K562 (cell line): ENCODE measurements at regions not wholly inside any gene's neighbourhood (a gene's known extent, or its start where the extent isn't known, plus 50 kb on each side); places are given as distances from the start of the nearest gene placed in this dataset.

Source experiments
- ATAC-seq: fragments of 200-7000 bp; cut with Tn5 transposase; 3 replicates; pipeline ENCODE4 v1.9.1; 2020; ENCODE audit warnings: moderate library complexity
- BruUV-seq: library from RNA; stranded (reverse); fragments of 400-500 nt; replicated peaks from 2 replicates; lab custom pipeline; 2021; lab: Mats Ljungman, UMichigan
- CTCF ChIA-PET: fragments of 300-600 bp; formaldehyde crosslinking; extraction: SDS; loops from one replicate; lab custom pipeline; 2021; ENCODE audit warnings: low intra/inter-chr PET ratio; lab: Yijun Ruan, JAX
- POLR2A ChIA-PET: fragments of 300-600, 350-650 bp; sonication (Branson Sonifier 250); formaldehyde crosslinking; extraction: SDS; loops from one replicate; lab custom pipeline; 2021; ENCODE audit warnings: antibody characterized with exemption, inconsistent platforms; lab: Yijun Ruan, JAX
- DNase-seq, 4 experiments: peaks; one replicate each; pipeline versions ENCODE4 v3.0.0 to v3.0.0-alpha.2; 2011 to 2018; ENCODE audit warnings: low spot score in 3 of 4, mixed read lengths in 3 of 4; ENCODE audit errors: extremely low read depth in 1 of 4
- FAIRE-seq: peaks from 2 replicates; lab custom pipeline; 2011; peaks lifted over from hg19 to GRCh38; lab: Jason Lieb, UNC
- H2AFZ ChIP-seq: 2 replicates; pipeline ENCODE4 v1.6.0; 2011; ENCODE audit warnings: low read depth, low read length, control low read depth, inconsistent platforms
- H3K27ac ChIP-seq: fragments of 200-600 bp; 3 replicates; pipeline ENCODE4 v1.8.0; 2011; ENCODE audit warnings: low read depth, mild to moderate bottlenecking, control low read depth, inconsistent platforms, low read length, moderate library complexity, mixed read lengths; ENCODE audit errors: extremely low read depth
- H3K27me3 ChIP-seq, 2 experiments: fragments of 300-600 bp in 1 of 2; 2 replicates in 1 of 2; 3 replicates in 1 of 2; pipeline versions ENCODE4 v1.6.0 to v1.8.0; 2011; ENCODE audit warnings: inconsistent platforms in 2 of 2, low read length in 2 of 2, mild to moderate bottlenecking in 1 of 2, mixed read lengths in 1 of 2, moderate library complexity in 1 of 2; ENCODE audit not compliant: control insufficient read depth in 2 of 2, insufficient read depth in 2 of 2
- H3K36me3 ChIP-seq: fragments of 300-600 bp; 3 replicates; pipeline ENCODE4 v1.8.0; 2011; ENCODE audit warnings: mild to moderate bottlenecking, low read length, inconsistent platforms; ENCODE audit not compliant: control insufficient read depth, insufficient read depth
- H3K4me1 ChIP-seq, 2 experiments: fragments of 200-600 bp in 1 of 2; replicated peaks in 1 of 2; 2 replicates in 1 of 2; 3 replicates in 1 of 2; pipeline versions ENCODE4 v1.5.1 to v1.8.0; 2011; ENCODE audit warnings: inconsistent platforms in 2 of 2, low read length in 2 of 2, mild to moderate bottlenecking in 1 of 2, mixed read lengths in 1 of 2, moderate library complexity in 1 of 2; ENCODE audit not compliant: control insufficient read depth in 2 of 2, insufficient read depth in 2 of 2
- H3K4me2 ChIP-seq: 2 replicates; pipeline ENCODE4 v1.6.1; 2011; ENCODE audit warnings: low read length, control low read depth, inconsistent platforms, mixed read lengths; ENCODE audit not compliant: insufficient read depth
- H3K4me3 ChIP-seq: fragments of 200-600 bp; sonication (generic), shearing (Covaris generic); 2 replicates; pipeline ENCODE4 v1.5.1; 2016; ENCODE audit warnings: control low read depth, inconsistent platforms
- H3K79me2 ChIP-seq: fragments of 200-600 bp; 3 replicates; pipeline ENCODE4 v1.8.0; 2011; ENCODE audit warnings: low read length, inconsistent platforms; ENCODE audit not compliant: control insufficient read depth, insufficient read depth
- H3K9ac ChIP-seq, 2 experiments: 2 replicates each; pipeline versions ENCODE4 v1.6.0 to v1.6.1; 2011; ENCODE audit warnings: low read depth in 2 of 2, low read length in 2 of 2, control low read depth in 1 of 2, inconsistent platforms in 1 of 2, mild to moderate bottlenecking in 1 of 2, mixed read lengths in 1 of 2; ENCODE audit not compliant: insufficient read depth in 1 of 2
- H3K9me1 ChIP-seq: one replicate; pipeline ENCODE4 v1.6.0; 2011; ENCODE audit warnings: inconsistent platforms, mild to moderate bottlenecking, low read length, moderate library complexity; ENCODE audit not compliant: control insufficient read depth, insufficient read depth
- H3K9me3 ChIP-seq: replicated peaks from 2 replicates; pipeline ENCODE4 v1.5.1; 2011; ENCODE audit warnings: low read depth, low read length, inconsistent platforms; ENCODE audit not compliant: control insufficient read depth, insufficient read depth
- H4K20me1 ChIP-seq: replicated peaks from 2 replicates; pipeline ENCODE4 v1.6.1; 2011; ENCODE audit warnings: low read length, inconsistent platforms, mixed read lengths; ENCODE audit not compliant: control insufficient read depth, insufficient read depth
- CBFB ChIP-seq: sonication (generic); formaldehyde crosslinking; IDR thresholded peaks from 2 replicates; pipeline ENCODE4 v1.4.0; 2020; ENCODE audit warnings: mild to moderate bottlenecking, missing genetic modification reagents
- CBX5 ChIP-seq: IDR thresholded peaks from 2 replicates; pipeline ENCODE4 v1.6.1; 2014; ENCODE audit warnings: low read depth, borderline replicate concordance
- CSDE1 ChIP-seq, 2 experiments: fragments of 450-650 bp; IDR thresholded peaks; 2 replicates each; pipeline ENCODE4 v1.6.1; 2016; ENCODE audit warnings: mild to moderate bottlenecking in 1 of 2
- EWSR1 ChIP-seq: fragments of 450-650 bp; IDR thresholded peaks from 2 replicates; pipeline ENCODE4 v1.6.1; 2018; ENCODE audit warnings: borderline replicate concordance, mild to moderate bottlenecking, low read depth, moderate library complexity; ENCODE audit not compliant: partially characterized antibody
- HNRNPLL ChIP-seq: fragments of 200-400 bp; formaldehyde crosslinking; IDR thresholded peaks from 2 replicates; pipeline ENCODE4 v1.6.1; 2017; ENCODE audit warnings: low read length, low read depth, mild to moderate bottlenecking; ENCODE audit not compliant: poor library complexity, severe bottlenecking
- IRF2 ChIP-seq: sonication (generic); formaldehyde crosslinking; IDR thresholded peaks from 2 replicates; pipeline ENCODE4 v1.8.1; 2022; ENCODE audit warnings: mild to moderate bottlenecking, missing genetic modification reagents
- KDM4B ChIP-seq, 2 experiments: fragments of 450-650 bp in 1 of 2; sonication (generic) in 1 of 2; IDR thresholded peaks; 2 replicates each; pipeline ENCODE4 v1.6.1; 2016 to 2017; ENCODE audit warnings: borderline replicate concordance in 2 of 2, antibody characterized with exemption in 1 of 2, low read depth in 1 of 2, mild to moderate bottlenecking in 1 of 2
- MCM3 ChIP-seq: fragments of 450-650 bp; IDR thresholded peaks from 2 replicates; pipeline ENCODE4 v1.6.1; 2016
- MCM5 ChIP-seq: fragments of 450-650 bp; IDR thresholded peaks from 2 replicates; pipeline ENCODE4 v1.6.1; 2016; ENCODE audit warnings: low read depth
- MYC ChIP-seq, 2 experiments: fragments of 250-450 bp in 1 of 2; sonication (Bioruptor Pico) in 1 of 2; IDR thresholded peaks; 2 replicates each; pipeline versions ENCODE4 v1.5.1 to v1.6.1; 2012 to 2021; ENCODE audit warnings: low read depth in 2 of 2, borderline replicate concordance in 1 of 2, improper control_type of control experiment in 1 of 2, low read length in 1 of 2, mild to moderate bottlenecking in 1 of 2, moderate library complexity in 1 of 2
- NCOA6 ChIP-seq: fragments of 450-650 bp; IDR thresholded peaks from 2 replicates; pipeline ENCODE4 v1.6.1; 2017; ENCODE audit warnings: mild to moderate bottlenecking
- PTRF ChIP-seq: fragments of 450-650 bp; IDR thresholded peaks from 2 replicates; pipeline ENCODE4 v1.6.1; 2016; ENCODE audit warnings: mild to moderate bottlenecking, missing genetic modification characterization, missing compliant biosample characterization
- RFX5 ChIP-seq: IDR thresholded peaks from 2 replicates; pipeline ENCODE4 v1.6.1; 2011; ENCODE audit warnings: low read depth, mild to moderate bottlenecking, improper control_type of control experiment, low read length
- SNIP1 ChIP-seq: fragments of 450-650 bp; IDR thresholded peaks from 2 replicates; pipeline ENCODE4 v1.7.1; 2017; ENCODE audit warnings: low read depth, mild to moderate bottlenecking
- SNRNP70 ChIP-seq: fragments of 200-400 bp; formaldehyde crosslinking; optimal IDR thresholded peaks from 2 replicates; pipeline ENCODE3; 2017; ENCODE audit warnings: low read depth, low read length
- TAF7 ChIP-seq: fragments of 450-650 bp; IDR thresholded peaks from 2 replicates; pipeline ENCODE4 v1.6.1; 2016; ENCODE audit warnings: missing genetic modification characterization, missing compliant biosample characterization
- TSC22D4 ChIP-seq: fragments of 450-650 bp; IDR thresholded peaks from 2 replicates; pipeline ENCODE4 v1.6.1; 2016; ENCODE audit warnings: missing genetic modification characterization, missing biosample characterization, control low read depth
- ZFPM2 ChIP-seq: fragments of 250-450 bp; sonication (Bioruptor Pico); IDR thresholded peaks from 2 replicates; pipeline ENCODE4 v1.5.1; 2022; ENCODE audit warnings: mild to moderate bottlenecking
- ZNF134 ChIP-seq: fragments of 250-450 bp; sonication (Bioruptor Pico); conservative IDR thresholded peaks from 2 replicates; pipeline ENCODE4 v1.4.0; 2020
- ZNF584 ChIP-seq: fragments of 200-800 bp; sonication (Bioruptor generic); IDR thresholded peaks from 2 replicates; pipeline ENCODE4 v1.6.1; 2016; ENCODE audit warnings: low read depth, mild to moderate bottlenecking, missing genetic modification characterization, missing compliant biosample characterization
- WGBS: fragments of 100-300 bp; shearing (Covaris generic); methylation state at CpG from one replicate; pipeline ENCODE4 v1.1.6; 2016; ENCODE audit warnings: low coverage, mixed read lengths; ENCODE audit not compliant: insufficient coverage; ENCODE audit errors: missing lambda C conversion rate; 5-methylcytosine and 5-hydroxymethylcytosine counted together
- in situ Hi-C: fragments of 300-500 bp; cut with MboI; formaldehyde crosslinking; loops from 4 replicates; pipeline ENCODE4 v1.15.0; 2018; ENCODE audit warnings: inconsistent platforms, mixed read lengths
- intact Hi-C: fragments of 100-400 bp; cut with micrococcal nuclease; formaldehyde crosslinking; loops from 2 replicates; pipeline ENCODE4 v1.14.2; 2022
- TF ChIP-seq, protein P1 (sequence below): sonication (generic); formaldehyde crosslinking; IDR thresholded peaks from 2 replicates; pipeline ENCODE4 v1.8.0; 2022; ENCODE audit warnings: missing genetic modification reagents, mild to moderate bottlenecking, moderate library complexity, borderline replicate concordance

GRCh38 chr22:22161924-22162851, 82.4 kb upstream of the VPREB1 start:
- Histone ChIP-seq H3K9me1 (peaks cover 8% of the 10 kb centered on the region), H2AFZ (no peak overlapping the region), H3K4me3 (no peak overlapping the region), H3K4me2 (no peak overlapping the region), H3K36me3 (no peaks in the 10 kb centered on the region), H3K27me3 (peaks cover 0 to 28% of the 10 kb centered on the region in 2 experiments; a peak in 2 of 5 replicates), H3K9ac (peak overlapping the region in 1 of 2 experiments; percentile 18; a peak in 1 of 4 replicates), H3K79me2 (no peaks in the 10 kb centered on the region), H3K27ac (no peak overlapping the region), H4K20me1 (no peaks in the 10 kb centered on the region), H3K9me3 (no peaks in the 10 kb centered on the region), H3K4me1 (no peaks in the 10 kb centered on the region)
- no peak for FAIRE-seq
- POLR2A ChIA-PET: interaction anchor here (0.6 to 11.6 kb wide), 13 partner anchors 9 to 588 kb away, joined by 3 to 193 read pairs (median 5); no protein-coding TSS in a partner anchor
- peak in 2 of 4 experiments; percentile 38 to 48 for DNase-seq
- in situ Hi-C loops (loop anchor here (5.0 kb wide), 1 partner anchor 50 kb away; no protein-coding TSS in a partner anchor), intact Hi-C loops (no loop called here)
- peak; percentile 61 for ATAC-seq
- no TSS peak for BruUV-seq
- CTCF ChIA-PET: no interaction called here
- WGBS: 1% methylated on average over 9 of the region's 9 CpGs
- TF ChIP-seq CBX5 (no peak), MCM5 (no peak), TAF7 (tag) (peak; percentile 23; the same call in 1 of the 2 replicates), CBFB (CRISPR knock-in tag) (0 out of 2 replicates have a peak, but pooled peaks have one; percentile 47), RFX5 (no peak), NCOA6 (no peak), PTRF (no peak), SNIP1 (no peak), IRF2 (CRISPR knock-in tag) (no peak; the same call in 1 of the 2 replicates), KDM4B (IDR thresholded peaks at IDR 0.05; ENCODE audit: borderline replicate concordance in 2 of 2, low read depth in 1 of 2) (no peak), ZNF584 (CRISPR knock-in tag) (no peak), TSC22D4 (tag) (0 out of 2 replicates have a peak, but pooled peaks have one; percentile 16), EWSR1 (no peak), SNRNP70 (no peak), MYC (IDR thresholded peaks at IDR 0.05; ENCODE audit: low read depth, low read length) (no peak), MYC (CRISPR knock-in tag; IDR thresholded peaks at IDR 0.05; ENCODE audit: borderline replicate concordance, low read depth) (0 out of 2 replicates have a peak, but pooled peaks have one; percentile 28), CSDE1 (IDR thresholded peaks at IDR 0.05) (no peak), ZFPM2 (CRISPR knock-in tag) (no peak), ZNF134 (CRISPR knock-in tag) (peak; percentile 76), HNRNPLL (peak; percentile 28), MCM3 (0 out of 2 replicates have a peak, but pooled peaks have one; percentile 11)
- TF ChIP-seq, protein P1, sequence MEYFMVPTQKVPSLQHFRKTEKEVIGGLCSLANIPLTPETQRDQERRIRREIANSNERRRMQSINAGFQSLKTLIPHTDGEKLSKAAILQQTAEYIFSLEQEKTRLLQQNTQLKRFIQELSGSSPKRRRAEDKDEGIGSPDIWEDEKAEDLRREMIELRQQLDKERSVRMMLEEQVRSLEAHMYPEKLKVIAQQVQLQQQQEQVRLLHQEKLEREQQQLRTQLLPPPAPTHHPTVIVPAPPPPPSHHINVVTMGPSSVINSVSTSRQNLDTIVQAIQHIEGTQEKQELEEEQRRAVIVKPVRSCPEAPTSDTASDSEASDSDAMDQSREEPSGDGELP (CRISPR knock-in tag): peak; percentile 41; the same call in 1 of the 2 replicates
